Fibroblast of lung (primary cell): ENCODE measurements at regions not wholly inside any gene's neighbourhood (a gene's known extent, or its start where the extent isn't known, plus 50 kb on each side); places are given as distances from the start of the nearest gene placed in this dataset.

ENCODE experiments used
- DNase-seq, 2 donors: peaks; one replicate each; pipeline versions ENCODE4 v3.0.0 to v3.0.0-alpha.2; 2010; ENCODE audit warnings: low read depth in 2 of 2
- H2AFZ ChIP-seq: 2 replicates; pipeline ENCODE4 v1.5.1; 2012; ENCODE audit warnings: low read length, control low read depth, inconsistent platforms
- H3K27ac ChIP-seq: 2 replicates; pipeline ENCODE4 v1.5.1; 2011; ENCODE audit warnings: low read length, control low read depth; ENCODE audit not compliant: insufficient read depth
- H3K27me3 ChIP-seq: 2 replicates; pipeline ENCODE4 v1.5.1; 2011; ENCODE audit warnings: mild to moderate bottlenecking, low read length; ENCODE audit not compliant: control insufficient read depth, insufficient read depth
- H3K36me3 ChIP-seq: 2 replicates; pipeline ENCODE4 v1.5.1; 2011; ENCODE audit warnings: low read length; ENCODE audit not compliant: control insufficient read depth, insufficient read depth
- H3K4me1 ChIP-seq: 2 replicates; pipeline ENCODE4 v1.5.1; 2011; ENCODE audit warnings: low read length; ENCODE audit not compliant: control insufficient read depth, insufficient read depth; ENCODE audit errors: extremely low read depth
- H3K4me2 ChIP-seq: 2 replicates; pipeline ENCODE4 v1.5.1; 2011; ENCODE audit warnings: low read length, control low read depth; ENCODE audit not compliant: insufficient read depth; ENCODE audit errors: extremely low read depth
- H3K4me3 ChIP-seq, 4 experiments: fragments of 200-600 bp in 1 of 4; sonication (generic) in 1 of 4; replicated peaks in 1 of 4; 2 replicates each; pipeline ENCODE4 v1.5.1; 2011 to 2016; ENCODE audit warnings: low read length in 4 of 4, low read depth in 3 of 4, mild to moderate bottlenecking in 3 of 4, control low read depth in 2 of 4, inconsistent platforms in 1 of 4, mixed read lengths in 1 of 4; ENCODE audit not compliant: insufficient read depth in 1 of 4; ENCODE audit errors: control extremely low read depth in 1 of 4
- H3K79me2 ChIP-seq: 2 replicates; pipeline ENCODE4 v1.5.1; 2012; ENCODE audit warnings: mild to moderate bottlenecking, low read length, inconsistent platforms; ENCODE audit not compliant: control insufficient read depth, insufficient read depth
- H3K9ac ChIP-seq: 2 replicates; pipeline ENCODE4 v1.5.1; 2011; ENCODE audit warnings: mild to moderate bottlenecking, low read length, control low read depth; ENCODE audit not compliant: insufficient read depth
- H3K9me3 ChIP-seq: 2 replicates; pipeline ENCODE4 v1.5.1; 2012; ENCODE audit warnings: low read depth, low read length; ENCODE audit not compliant: control insufficient read depth, insufficient read depth
- H4K20me1 ChIP-seq: 2 replicates; pipeline ENCODE4 v1.5.1; 2011; ENCODE audit warnings: low read length; ENCODE audit not compliant: control insufficient read depth, insufficient read depth; ENCODE audit errors: extremely low read depth
- EZH2 ChIP-seq: IDR thresholded peaks from 2 replicates; pipeline ENCODE4 v1.5.1; 2012; ENCODE audit warnings: low read length, control low read depth, mild to moderate bottlenecking; ENCODE audit errors: missing control alignments
- TF ChIP-seq, protein P1 (sequence below), 2 donors: IDR thresholded peaks in 1 of 2; conservative IDR thresholded peaks in 1 of 2; 1 replicate in 1 of 2; 2 replicates in 1 of 2; pipeline ENCODE4 v1.5.1; 2011 to 2012; ENCODE audit warnings: low read length in 2 of 2, control low read depth in 1 of 2, inconsistent platforms in 1 of 2, low read depth in 1 of 2, mild to moderate bottlenecking in 1 of 2

DNA sequence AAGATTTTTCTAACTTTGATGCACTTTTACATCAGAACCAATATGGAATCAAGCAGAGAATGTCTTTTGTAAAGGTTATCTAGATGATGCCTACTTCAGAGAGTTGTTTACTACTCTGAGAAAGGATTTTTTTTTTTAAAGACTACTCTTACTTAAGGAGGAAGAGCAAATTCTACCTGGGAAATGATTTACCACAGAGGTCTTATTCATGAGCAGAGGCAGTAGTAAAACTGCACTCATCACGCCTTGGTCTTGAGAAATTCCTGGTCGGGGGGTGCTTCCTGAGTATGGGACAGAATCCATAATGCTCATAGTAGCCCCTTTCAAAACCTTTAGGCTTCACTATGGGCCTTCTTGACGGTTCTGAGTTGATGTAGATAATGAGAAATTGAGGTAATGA is 241.8 kb upstream of the PREP start:
- no peak for TF ChIP-seq EZH2
- TF ChIP-seq, protein P1, sequence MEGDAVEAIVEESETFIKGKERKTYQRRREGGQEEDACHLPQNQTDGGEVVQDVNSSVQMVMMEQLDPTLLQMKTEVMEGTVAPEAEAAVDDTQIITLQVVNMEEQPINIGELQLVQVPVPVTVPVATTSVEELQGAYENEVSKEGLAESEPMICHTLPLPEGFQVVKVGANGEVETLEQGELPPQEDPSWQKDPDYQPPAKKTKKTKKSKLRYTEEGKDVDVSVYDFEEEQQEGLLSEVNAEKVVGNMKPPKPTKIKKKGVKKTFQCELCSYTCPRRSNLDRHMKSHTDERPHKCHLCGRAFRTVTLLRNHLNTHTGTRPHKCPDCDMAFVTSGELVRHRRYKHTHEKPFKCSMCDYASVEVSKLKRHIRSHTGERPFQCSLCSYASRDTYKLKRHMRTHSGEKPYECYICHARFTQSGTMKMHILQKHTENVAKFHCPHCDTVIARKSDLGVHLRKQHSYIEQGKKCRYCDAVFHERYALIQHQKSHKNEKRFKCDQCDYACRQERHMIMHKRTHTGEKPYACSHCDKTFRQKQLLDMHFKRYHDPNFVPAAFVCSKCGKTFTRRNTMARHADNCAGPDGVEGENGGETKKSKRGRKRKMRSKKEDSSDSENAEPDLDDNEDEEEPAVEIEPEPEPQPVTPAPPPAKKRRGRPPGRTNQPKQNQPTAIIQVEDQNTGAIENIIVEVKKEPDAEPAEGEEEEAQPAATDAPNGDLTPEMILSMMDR (conservative IDR thresholded peaks at IDR 0.05 in 1 of 2, IDR thresholded peaks at IDR 0.05 in 1 of 2; ENCODE audit: low read depth in 1 of 2, low read length in 2 of 2) = no peak
- DNase-seq = no peak
- no peak overlapping the region for H2AFZ ChIP-seq

DNA sequence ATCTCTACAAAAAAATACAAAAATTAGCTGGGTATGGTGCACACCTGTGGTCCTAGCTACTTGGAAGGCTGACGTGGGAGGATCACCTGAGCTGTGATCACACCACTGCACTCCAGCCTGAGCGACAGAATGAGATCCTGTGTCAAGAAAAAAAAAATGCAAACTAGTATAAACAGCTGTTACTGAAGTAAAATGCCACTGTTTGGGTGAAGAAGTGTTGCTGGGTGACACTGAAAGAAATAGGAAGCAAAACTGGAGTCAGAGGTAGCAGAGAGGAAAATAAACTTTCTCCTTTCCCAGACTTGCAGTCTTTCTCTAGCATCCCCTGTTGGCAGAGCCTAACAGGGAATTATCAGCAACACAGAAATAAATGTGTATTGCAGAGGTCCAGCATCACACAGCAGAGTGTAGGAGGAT is 241.2 kb upstream of the PREP start:
- Histone ChIP-seq H2AFZ (no peak overlapping the region), H4K20me1 (no peaks in the 10 kb centered on the region), H3K36me3 (no peaks in the 10 kb centered on the region), H3K27me3 (no peaks in the 10 kb centered on the region), H3K4me2 (no peak overlapping the region), H3K4me3 (no peak overlapping the region), H3K9ac (no peak overlapping the region), H3K9me3 (no peaks in the 10 kb centered on the region), H3K79me2 (no peaks in the 10 kb centered on the region), H3K27ac (no peak overlapping the region), H3K4me1 (no peaks in the 10 kb centered on the region)
- DNase-seq = peak in 1 of 2 donors; percentile 5
- TF ChIP-seq, protein P1 (conservative IDR thresholded peaks at IDR 0.05 in 1 of 2, IDR thresholded peaks at IDR 0.05 in 1 of 2; ENCODE audit: low read depth in 1 of 2, low read length in 2 of 2) = no peak
- no peak for TF ChIP-seq EZH2

More for the DNA sequence above, 241.8 kb upstream of the PREP start:
- H3K79me2 ChIP-seq = no peaks in the 10 kb centered on the region
- no peaks in the 10 kb centered on the region for H3K4me1 ChIP-seq
- H3K9ac ChIP-seq = no peak overlapping the region
- H3K27me3 ChIP-seq = no peaks in the 10 kb centered on the region
- no peak overlapping the region for H3K4me3 ChIP-seq
- H4K20me1 ChIP-seq = no peaks in the 10 kb centered on the region
- no peaks in the 10 kb centered on the region for H3K36me3 ChIP-seq
- H3K27ac ChIP-seq = no peak overlapping the region
- H3K4me2 ChIP-seq = no peak overlapping the region
- no peaks in the 10 kb centered on the region for H3K9me3 ChIP-seq

DNA sequence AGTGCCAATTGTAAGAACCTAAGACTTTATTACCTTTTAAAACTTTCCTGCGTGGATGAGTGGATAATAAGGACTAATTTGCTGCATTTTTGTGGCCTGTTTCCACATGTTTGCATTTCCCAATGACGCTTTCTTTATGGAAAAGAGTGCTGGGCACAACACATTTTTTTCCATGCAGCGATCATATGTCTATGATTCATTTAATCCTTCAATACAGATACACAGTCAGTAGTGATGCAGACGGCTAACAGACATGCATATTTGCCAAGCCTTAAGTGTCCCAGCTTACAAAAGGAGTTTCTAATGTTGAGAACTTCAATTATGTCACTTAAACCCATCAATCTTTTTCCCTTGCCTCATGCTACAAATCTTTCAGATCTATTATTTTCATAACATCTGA is 239.8 kb upstream of the PREP start:
- no peaks in the 10 kb centered on the region for H3K4me1 ChIP-seq
- no peaks in the 10 kb centered on the region for H3K27me3 ChIP-seq
- no peak overlapping the region for H3K4me3 ChIP-seq
- H3K79me2 ChIP-seq = no peaks in the 10 kb centered on the region
- H3K9ac ChIP-seq = no peak overlapping the region
- no peak overlapping the region for H2AFZ ChIP-seq
- DNase-seq = peak in 1 of 2 donors; percentile 81
- no peaks in the 10 kb centered on the region for H3K36me3 ChIP-seq
- H3K27ac ChIP-seq = no peak overlapping the region
- H3K4me2 ChIP-seq = no peak overlapping the region
- no peaks in the 10 kb centered on the region for H3K9me3 ChIP-seq
- H4K20me1 ChIP-seq = no peaks in the 10 kb centered on the region
- no peak for TF ChIP-seq EZH2
- TF ChIP-seq, protein P1 (conservative IDR thresholded peaks at IDR 0.05 in 1 of 2, IDR thresholded peaks at IDR 0.05 in 1 of 2; ENCODE audit: low read depth in 1 of 2, low read length in 2 of 2) = no peak
